Psoas muscle (tissue), 7 donors: ENCODE measurements at regions not wholly inside any gene's neighbourhood (a gene's known extent, or its start where the extent isn't known, plus 50 kb on each side); places are given as distances from the start of the nearest gene placed in this dataset.
A peak's percentile ranks its signal among the peaks of the same experiment; 100 is the strongest.

Source experiments
- ATAC-seq, 4 donors: fragments of 200-7000 bp; cut with Tn5 transposase; one replicate each; pipeline ENCODE4 v1.9.1; 2020; ENCODE audit warnings: moderate library complexity in 3 of 4, mild to moderate bottlenecking in 2 of 4
- DNase-seq, 2 donors: peaks; one replicate each; pipeline ENCODE4 v3.0.0-alpha.2; 2020
- H3K27ac ChIP-seq: fragments of 200-600 bp; one replicate; pipeline ENCODE4 v1.8.0; 2022
- H3K27me3 ChIP-seq, 3 donors: fragments of 200-600 bp in 1 of 3; one replicate each; pipeline versions ENCODE4 v1.6.1 to v1.8.0; 2013 to 2022; ENCODE audit warnings: low read length in 2 of 3, mild to moderate bottlenecking in 2 of 3, moderate library complexity in 1 of 3; ENCODE audit not compliant: insufficient read depth in 3 of 3
- H3K36me3 ChIP-seq, 2 donors: fragments of 200-600 bp in 1 of 2; one replicate each; pipeline versions ENCODE4 v1.6.1 to v1.8.0; 2013 to 2022; ENCODE audit warnings: low read depth in 1 of 2, mild to moderate bottlenecking in 1 of 2, moderate library complexity in 1 of 2; ENCODE audit not compliant: insufficient read depth in 1 of 2
- H3K4me1 ChIP-seq: fragments of 200-600 bp; one replicate; pipeline ENCODE4 v1.8.0; 2022
- H3K4me3 ChIP-seq: fragments of 200-600 bp; one replicate; pipeline ENCODE4 v1.8.0; 2022; ENCODE audit warnings: mild to moderate bottlenecking
- H3K9me3 ChIP-seq: fragments of 200-600 bp; one replicate; pipeline ENCODE4 v1.8.0; 2022
- WGBS, 3 donors: extraction: QIAGEN DNeasy Blood & Tissue Kit; methylation state at CpG; one replicate each; pipeline versions ENCODE4 v1.1.6 to v1.1.7; 2013; 5-methylcytosine and 5-hydroxymethylcytosine counted together
- intact Hi-C, 2 donors: fragments of 100-400 bp; cut with DNase I; formaldehyde crosslinking; loops; one replicate each; pipeline versions ENCODE4 v1.11.0 to v1.14.2; 2022
- TF ChIP-seq, protein P1 (sequence below): fragments of 200-600 bp; IDR thresholded peaks from one replicate; pipeline ENCODE4 v1.8.0; 2022; ENCODE audit warnings: antibody characterized with exemption
- donor health status: healthy with polysubstance abuse.
- donor health status: DM: no; HTN: no; CAD: no; lungs with moderate emphysema.
- donor health status: Bipolar disorder and iron deficiency.
- donor health status: healthy.
- donor health status: DM: yes; HTN: yes; CAD: no.
- donor health status: DM: no; HTN: no; CAD: no.
- donor health status: DM: yes; HTN: yes; CAD: no.

DNA sequence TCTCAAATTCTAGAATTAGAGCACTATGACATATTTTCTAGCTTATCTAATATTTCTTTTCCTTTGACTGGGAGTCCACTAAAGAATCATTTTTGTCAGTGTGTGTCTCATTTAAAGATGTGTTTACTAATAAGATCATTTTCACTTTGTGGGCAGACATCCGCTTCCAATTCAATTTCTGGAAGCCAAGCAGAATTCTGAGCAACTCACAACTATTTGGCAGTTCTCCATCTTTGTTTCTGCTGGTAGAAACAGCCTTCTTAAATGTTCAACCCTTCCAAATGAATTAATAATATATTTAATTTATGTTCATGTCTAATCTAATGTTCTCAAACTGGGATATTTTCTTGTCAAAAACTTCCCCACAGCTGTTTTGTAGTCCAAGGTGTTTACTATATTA, 411.8 kb downstream of the KCTD12 start:
- intact Hi-C loops: loop anchor here (5.0 to 10.0 kb wide), 4 partner anchors 428 to 790 kb away; no protein-coding TSS in a partner anchor
- no peak overlapping the region for H3K4me3 ChIP-seq
- no peak for ATAC-seq
- H3K36me3 ChIP-seq: no peaks in the 10 kb centered on the region
- TF ChIP-seq, protein P1, sequence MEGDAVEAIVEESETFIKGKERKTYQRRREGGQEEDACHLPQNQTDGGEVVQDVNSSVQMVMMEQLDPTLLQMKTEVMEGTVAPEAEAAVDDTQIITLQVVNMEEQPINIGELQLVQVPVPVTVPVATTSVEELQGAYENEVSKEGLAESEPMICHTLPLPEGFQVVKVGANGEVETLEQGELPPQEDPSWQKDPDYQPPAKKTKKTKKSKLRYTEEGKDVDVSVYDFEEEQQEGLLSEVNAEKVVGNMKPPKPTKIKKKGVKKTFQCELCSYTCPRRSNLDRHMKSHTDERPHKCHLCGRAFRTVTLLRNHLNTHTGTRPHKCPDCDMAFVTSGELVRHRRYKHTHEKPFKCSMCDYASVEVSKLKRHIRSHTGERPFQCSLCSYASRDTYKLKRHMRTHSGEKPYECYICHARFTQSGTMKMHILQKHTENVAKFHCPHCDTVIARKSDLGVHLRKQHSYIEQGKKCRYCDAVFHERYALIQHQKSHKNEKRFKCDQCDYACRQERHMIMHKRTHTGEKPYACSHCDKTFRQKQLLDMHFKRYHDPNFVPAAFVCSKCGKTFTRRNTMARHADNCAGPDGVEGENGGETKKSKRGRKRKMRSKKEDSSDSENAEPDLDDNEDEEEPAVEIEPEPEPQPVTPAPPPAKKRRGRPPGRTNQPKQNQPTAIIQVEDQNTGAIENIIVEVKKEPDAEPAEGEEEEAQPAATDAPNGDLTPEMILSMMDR: no peak
- peaks cover 5% of the 10 kb centered on the region for H3K4me1 ChIP-seq
- H3K27ac ChIP-seq: no peak overlapping the region
- WGBS, 3 donors: 38 to 47% (median 43%) methylated on average over 1 of the region's 1 CpG
- DNase-seq: no peak
- no peaks in the 10 kb centered on the region for H3K27me3 ChIP-seq
- H3K9me3 ChIP-seq: no peaks in the 10 kb centered on the region

DNA sequence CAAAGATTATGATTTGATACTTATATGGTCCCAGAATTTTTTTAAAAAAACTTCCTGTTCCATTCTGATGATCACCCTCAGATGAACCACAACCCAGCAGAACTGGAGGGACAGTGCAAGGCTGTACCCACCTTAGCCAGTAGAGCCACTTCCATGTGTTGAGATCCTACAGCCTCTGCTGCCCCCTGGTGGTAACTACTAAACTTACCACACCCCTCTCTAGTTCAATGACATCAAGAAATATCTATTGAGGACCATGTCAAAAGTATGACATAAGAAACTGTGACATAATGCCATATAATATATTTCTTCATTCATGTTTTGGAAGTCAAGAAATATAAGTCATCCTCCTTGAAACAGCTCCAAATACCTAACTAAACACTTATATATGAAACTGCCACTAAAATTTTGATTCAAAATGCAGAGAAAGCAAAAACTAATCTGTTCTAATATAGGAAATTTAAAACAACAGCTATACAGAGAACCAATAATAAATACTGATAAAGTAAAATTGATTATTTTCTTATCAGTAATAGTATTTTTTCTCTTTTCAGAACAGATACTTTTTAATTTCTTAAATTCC, 412.6 kb downstream of the KCTD12 start:
- Histone ChIP-seq H3K9me3 (no peaks in the 10 kb centered on the region), H3K36me3 (no peaks in the 10 kb centered on the region), H3K4me1 (peaks cover 5% of the 10 kb centered on the region), H3K27ac (no peak overlapping the region), H3K27me3 (no peaks in the 10 kb centered on the region), H3K4me3 (no peak overlapping the region)
- ATAC-seq (peak; percentile 91 to 99 (median 98)), DNase-seq (peak; percentile 57 to 67)
- intact Hi-C loops: loop anchor here (1.0 to 10.0 kb wide), 5 partner anchors 429 to 789 kb away; no protein-coding TSS in a partner anchor
- TF ChIP-seq, protein P1: peak; percentile 93

DNA sequence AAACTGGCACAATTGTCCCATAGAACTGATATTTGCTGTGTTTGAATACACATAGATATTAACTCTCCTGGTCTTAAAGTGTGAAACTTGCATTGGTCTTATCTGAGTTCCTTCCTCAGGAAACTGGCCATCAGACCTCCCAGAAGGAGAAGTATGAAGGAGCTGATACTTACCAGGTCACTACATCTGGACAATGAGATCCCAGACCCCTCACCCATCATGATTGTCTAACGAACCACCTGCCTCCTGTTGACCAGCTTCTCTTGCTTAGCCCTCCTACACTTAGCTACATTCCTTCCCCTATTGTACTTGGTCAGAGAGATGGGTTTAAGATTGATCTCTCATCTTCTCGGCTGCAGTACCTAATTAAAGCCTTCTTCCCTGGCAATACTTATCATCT, 413.3 kb downstream of the KCTD12 start:
- no peaks in the 10 kb centered on the region for H3K9me3 ChIP-seq
- H3K4me1 ChIP-seq: peaks cover 5% of the 10 kb centered on the region
- no peaks in the 10 kb centered on the region for H3K27me3 ChIP-seq
- no peak overlapping the region for H3K4me3 ChIP-seq
- ATAC-seq: no peak
- no peak for DNase-seq
- H3K27ac ChIP-seq: no peak overlapping the region
- TF ChIP-seq, protein P1: no peak
- 80 to 98% (median 88%) methylated on average over 2 of the region's 2 CpGs for WGBS, 3 donors
- intact Hi-C loops: loop anchor here (1.0 to 10.0 kb wide), 5 partner anchors 428 to 788 kb away; no protein-coding TSS in a partner anchor
- no peaks in the 10 kb centered on the region for H3K36me3 ChIP-seq

DNA sequence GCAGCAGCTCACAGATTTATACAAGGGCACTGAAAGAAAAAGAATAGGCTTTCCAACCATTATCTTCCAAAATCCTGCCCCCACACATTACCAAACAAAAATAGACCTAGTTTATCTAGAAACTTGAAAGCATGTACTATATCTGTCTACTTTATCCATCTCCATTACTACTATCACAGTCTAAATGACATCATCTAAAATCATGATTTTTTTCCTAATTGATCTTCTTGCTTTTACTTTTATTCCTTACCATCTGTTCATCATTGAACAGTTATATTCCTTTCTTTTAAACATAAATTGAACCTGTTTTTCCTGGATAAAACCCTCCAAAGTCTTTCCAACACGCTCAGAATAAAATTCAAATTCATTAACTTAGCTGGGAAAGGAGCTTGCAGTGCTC, 414.7 kb downstream of the KCTD12 start:
- no peak overlapping the region for H3K4me3 ChIP-seq
- intact Hi-C loops: loop anchor here (2.0 to 10.0 kb wide), 5 partner anchors 427 to 787 kb away; no protein-coding TSS in a partner anchor
- H3K4me1 ChIP-seq: peaks cover 5% of the 10 kb centered on the region
- ATAC-seq (no peak), DNase-seq (no peak)
- no peaks in the 10 kb centered on the region for H3K9me3 ChIP-seq
- TF ChIP-seq, protein P1: no peak
- 58 to 79% (median 65%) methylated on average over 1 of the region's 1 CpG for WGBS, 3 donors
- no peak overlapping the region for H3K27ac ChIP-seq
- no peaks in the 10 kb centered on the region for H3K36me3 ChIP-seq
- no peaks in the 10 kb centered on the region for H3K27me3 ChIP-seq

DNA sequence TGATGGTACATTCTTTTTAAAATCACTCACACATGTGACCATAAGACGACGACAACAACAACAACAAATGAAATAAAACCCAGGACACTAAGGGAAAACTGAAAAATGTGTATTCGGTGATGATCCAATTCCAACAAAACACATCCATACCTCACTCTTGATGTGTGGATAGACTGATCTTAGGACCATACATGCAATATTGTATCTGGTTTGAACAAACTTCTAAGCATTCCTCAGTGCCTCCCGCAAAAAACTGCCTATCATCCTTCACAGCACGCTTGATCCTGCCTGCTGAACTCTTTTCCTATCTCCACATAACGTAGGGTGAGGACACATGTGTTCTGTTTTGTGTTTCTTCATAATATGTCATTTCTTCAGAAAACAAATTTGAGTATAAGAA, 415.2 kb downstream of the KCTD12 start:
- Histone ChIP-seq H3K4me3 (no peak overlapping the region), H3K4me1 (peaks cover 5% of the 10 kb centered on the region), H3K36me3 (no peaks in the 10 kb centered on the region), H3K27ac (no peak overlapping the region), H3K27me3 (no peaks in the 10 kb centered on the region), H3K9me3 (no peaks in the 10 kb centered on the region)
- 84 to 89% (median 87%) methylated on average over 6 of the region's 6 CpGs for WGBS, 3 donors
- ATAC-seq (no peak), DNase-seq (no peak)
- TF ChIP-seq, protein P1: no peak
- intact Hi-C loops: loop anchor here (2.0 to 10.0 kb wide), 5 partner anchors 426 to 786 kb away; no protein-coding TSS in a partner anchor
